ENCODE measurements at regions not wholly inside any gene's neighbourhood (a gene's known extent, or its start where the extent isn't known, plus 50 kb on each side); places are given as distances from the start of the nearest gene placed in this dataset.

- TF ChIP-seq POLR2A (IDR thresholded peaks at IDR 0.05) = no peak
- no peak for TF ChIP-seq POLR2AphosphoS5 (IDR thresholded peaks at IDR 0.05)
- no peak for TF ChIP-seq CTCF (IDR thresholded peaks at IDR 0.05)
Observed at GRCh38 chr2:217208867-217209266, 349.0 kb upstream of the TNP1 start.
